GM12801 (cell line): ENCODE measurements at regions not wholly inside any gene's neighbourhood (a gene's known extent, or its start where the extent isn't known, plus 50 kb on each side); places are given as distances from the start of the nearest gene placed in this dataset.

Source experiments
- TF ChIP-seq, protein P1 (sequence below): IDR thresholded peaks from one replicate; pipeline ENCODE4 v1.5.1; 2011; ENCODE audit warnings: control low read depth; ENCODE audit not compliant: insufficient read length; ENCODE audit errors: extremely low read depth

GRCh38 chr5:158074992-158075769, 216.2 kb upstream of the CLINT1 start:
- TF ChIP-seq, protein P1, sequence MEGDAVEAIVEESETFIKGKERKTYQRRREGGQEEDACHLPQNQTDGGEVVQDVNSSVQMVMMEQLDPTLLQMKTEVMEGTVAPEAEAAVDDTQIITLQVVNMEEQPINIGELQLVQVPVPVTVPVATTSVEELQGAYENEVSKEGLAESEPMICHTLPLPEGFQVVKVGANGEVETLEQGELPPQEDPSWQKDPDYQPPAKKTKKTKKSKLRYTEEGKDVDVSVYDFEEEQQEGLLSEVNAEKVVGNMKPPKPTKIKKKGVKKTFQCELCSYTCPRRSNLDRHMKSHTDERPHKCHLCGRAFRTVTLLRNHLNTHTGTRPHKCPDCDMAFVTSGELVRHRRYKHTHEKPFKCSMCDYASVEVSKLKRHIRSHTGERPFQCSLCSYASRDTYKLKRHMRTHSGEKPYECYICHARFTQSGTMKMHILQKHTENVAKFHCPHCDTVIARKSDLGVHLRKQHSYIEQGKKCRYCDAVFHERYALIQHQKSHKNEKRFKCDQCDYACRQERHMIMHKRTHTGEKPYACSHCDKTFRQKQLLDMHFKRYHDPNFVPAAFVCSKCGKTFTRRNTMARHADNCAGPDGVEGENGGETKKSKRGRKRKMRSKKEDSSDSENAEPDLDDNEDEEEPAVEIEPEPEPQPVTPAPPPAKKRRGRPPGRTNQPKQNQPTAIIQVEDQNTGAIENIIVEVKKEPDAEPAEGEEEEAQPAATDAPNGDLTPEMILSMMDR, result no peak

GRCh38 chr5:158074597-158074991, 215.6 kb upstream of the CLINT1 start:
- TF ChIP-seq, protein P1, result no peak

- TF ChIP-seq, protein P1, result no peak
Observed at GRCh38 chr5:158070859-158071258, 211.9 kb upstream of the CLINT1 start.

- TF ChIP-seq, protein P1, result no peak
Observed at GRCh38 chr5:158069838-158070237, 210.9 kb upstream of the CLINT1 start.

GRCh38 chr5:158068964-158069363, 210.0 kb upstream of the CLINT1 start:
- TF ChIP-seq, protein P1, result no peak

DNA sequence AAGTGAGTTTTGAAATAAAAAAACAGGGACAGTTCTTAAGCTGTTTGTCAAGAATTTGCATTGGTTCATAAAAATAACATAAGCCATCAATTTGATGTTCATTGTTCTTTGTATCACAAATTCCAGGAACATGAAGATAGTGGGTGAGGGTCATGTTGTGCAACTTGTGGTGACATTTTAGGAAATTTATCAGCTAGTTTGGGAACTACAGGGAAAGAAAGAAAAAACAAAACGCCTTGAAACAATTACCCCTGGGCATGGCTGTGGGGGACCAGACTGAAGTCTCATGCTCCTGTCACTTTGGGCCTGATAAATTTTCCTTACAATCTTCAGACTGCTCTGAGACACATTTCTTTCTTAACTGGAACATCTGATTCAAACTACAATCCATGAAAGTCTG, 207.1 kb upstream of the CLINT1 start:
- TF ChIP-seq, protein P1, result no peak

- TF ChIP-seq, protein P1, result no peak
Observed at GRCh38 chr5:158064334-158065123, 205.6 kb upstream of the CLINT1 start.
